Effector memory CD4-positive, alpha-beta T cell (primary cell): ENCODE measurements at regions not wholly inside any gene's neighbourhood (a gene's known extent, or its start where the extent isn't known, plus 50 kb on each side); places are given as distances from the start of the nearest gene placed in this dataset.
"Not testable (repeated sequence)": the region's sequence is repeated elsewhere in the genome, so short reads cannot be mapped to it uniquely, and the experiment has no call there.

Experiments used
- DNase-seq, 3 donors: peaks; one replicate each; pipeline ENCODE4 v3.0.0-alpha.2; 2020
- H3K27ac ChIP-seq: 2 replicates; pipeline ENCODE4 v1.7.0; 2013; ENCODE audit warnings: mild to moderate bottlenecking, low read length, moderate library complexity; ENCODE audit not compliant: insufficient read depth, poor library complexity, severe bottlenecking
- H3K27me3 ChIP-seq: replicated peaks from 2 replicates; pipeline ENCODE4 v1.7.0; 2013; ENCODE audit warnings: mild to moderate bottlenecking, low read length; ENCODE audit not compliant: insufficient read depth, control insufficient read depth, poor library complexity, severe bottlenecking
- H3K36me3 ChIP-seq: 2 replicates; pipeline ENCODE4 v1.7.0; 2013; ENCODE audit warnings: mild to moderate bottlenecking, low read length, moderate library complexity; ENCODE audit not compliant: control insufficient read depth, insufficient read depth
- H3K4me1 ChIP-seq: 2 replicates; pipeline ENCODE4 v1.7.0; 2013; ENCODE audit warnings: low read length, mild to moderate bottlenecking; ENCODE audit not compliant: control insufficient read depth, insufficient read depth, poor library complexity, severe bottlenecking
- H3K4me3 ChIP-seq: 2 replicates; pipeline ENCODE4 v1.7.0; 2013; ENCODE audit warnings: low read length, low read depth, mild to moderate bottlenecking; ENCODE audit not compliant: insufficient read depth, poor library complexity, severe bottlenecking
- H3K9me3 ChIP-seq: 2 replicates; pipeline ENCODE4 v1.7.0; 2013; ENCODE audit warnings: mild to moderate bottlenecking, low read length, moderate library complexity; ENCODE audit not compliant: control insufficient read depth

- Histone ChIP-seq H3K27ac (no peak overlapping the region), H3K9me3 (no peaks in the 10 kb centered on the region), H3K27me3 (no peaks in the 10 kb centered on the region), H3K36me3 (no peaks in the 10 kb centered on the region), H3K4me1 (no peaks in the 10 kb centered on the region), H3K4me3 (no peak overlapping the region)
- no peak for DNase-seq
These were observed 123.9 kb downstream of the MC4R start for GRCh38 chr18:60248336-60249330.

DNA sequence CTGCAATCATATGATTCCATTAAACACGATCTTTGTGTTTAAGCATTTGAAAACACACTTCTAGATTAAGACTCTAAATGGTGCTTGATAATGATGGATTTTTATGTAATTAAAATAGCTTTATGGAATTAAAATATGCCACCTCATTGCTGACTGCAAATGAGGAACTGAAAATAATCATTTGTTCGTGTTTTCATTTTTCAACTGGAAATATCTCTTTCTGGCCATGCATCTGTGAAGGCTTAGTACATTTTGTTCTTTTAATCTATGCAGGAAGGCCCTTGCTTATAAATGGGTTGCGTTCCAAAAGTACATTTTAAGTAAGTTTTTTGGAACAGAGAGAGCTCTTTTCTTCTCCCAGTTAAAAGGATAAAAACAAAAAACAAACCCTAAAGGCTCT lies 125.5 kb downstream of the MC4R start:
- no peaks in the 10 kb centered on the region for H3K9me3 ChIP-seq
- no peak for DNase-seq
- H3K4me1 ChIP-seq, result no peaks in the 10 kb centered on the region
- no peak overlapping the region for H3K4me3 ChIP-seq
- H3K27ac ChIP-seq, result no peak overlapping the region
- H3K27me3 ChIP-seq, result no peaks in the 10 kb centered on the region
- no peaks in the 10 kb centered on the region for H3K36me3 ChIP-seq

DNA sequence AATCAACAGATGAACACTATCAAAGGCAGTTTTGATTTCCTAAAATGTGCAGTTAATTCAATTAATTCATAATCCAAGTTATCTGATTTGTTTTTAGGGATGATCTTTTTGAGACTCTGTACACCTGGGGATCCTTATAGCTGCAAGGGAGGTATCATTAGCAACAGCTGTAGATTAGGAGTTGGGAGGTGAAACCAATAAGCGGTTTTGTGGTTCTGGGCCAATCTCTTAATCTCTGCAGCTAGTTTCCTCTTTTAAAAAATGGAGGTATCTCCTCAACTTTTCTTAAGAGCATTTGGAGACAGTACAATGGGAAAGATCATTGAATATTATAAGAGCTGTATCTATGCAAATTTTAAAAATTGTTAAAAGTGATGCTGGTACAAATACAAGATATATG lies 126.0 kb downstream of the MC4R start:
- H3K4me3 ChIP-seq, result no peak overlapping the region
- H3K4me1 ChIP-seq, result no peaks in the 10 kb centered on the region
- no peaks in the 10 kb centered on the region for H3K9me3 ChIP-seq
- H3K27ac ChIP-seq, result no peak overlapping the region
- no peak for DNase-seq
- H3K36me3 ChIP-seq, result no peaks in the 10 kb centered on the region
- H3K27me3 ChIP-seq, result no peaks in the 10 kb centered on the region

DNA sequence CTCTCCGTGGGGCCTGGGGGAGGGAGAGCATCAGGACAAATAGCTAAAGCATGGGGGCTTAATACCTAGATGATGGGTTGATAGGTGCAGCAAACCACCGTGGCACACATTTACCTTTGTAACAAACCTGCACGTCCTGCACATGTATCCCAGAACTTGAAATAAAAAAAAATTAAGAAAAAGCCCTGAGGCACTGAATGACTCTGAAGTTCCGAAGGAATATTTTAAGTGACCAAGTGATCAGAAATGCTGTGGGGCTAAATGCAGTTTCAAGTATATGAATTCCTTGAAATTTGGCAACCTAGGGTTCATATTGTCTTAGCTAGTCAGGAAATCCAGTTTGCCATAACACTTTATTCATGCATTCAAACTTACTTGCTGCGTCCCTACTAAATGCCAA lies 127.5 kb downstream of the MC4R start:
- H3K36me3 ChIP-seq, result no peaks in the 10 kb centered on the region
- no peaks in the 10 kb centered on the region for H3K9me3 ChIP-seq
- no peak for DNase-seq
- no peak overlapping the region for H3K27ac ChIP-seq
- H3K4me3 ChIP-seq, result no peak overlapping the region
- H3K4me1 ChIP-seq, result no peaks in the 10 kb centered on the region
- no peaks in the 10 kb centered on the region for H3K27me3 ChIP-seq

DNA sequence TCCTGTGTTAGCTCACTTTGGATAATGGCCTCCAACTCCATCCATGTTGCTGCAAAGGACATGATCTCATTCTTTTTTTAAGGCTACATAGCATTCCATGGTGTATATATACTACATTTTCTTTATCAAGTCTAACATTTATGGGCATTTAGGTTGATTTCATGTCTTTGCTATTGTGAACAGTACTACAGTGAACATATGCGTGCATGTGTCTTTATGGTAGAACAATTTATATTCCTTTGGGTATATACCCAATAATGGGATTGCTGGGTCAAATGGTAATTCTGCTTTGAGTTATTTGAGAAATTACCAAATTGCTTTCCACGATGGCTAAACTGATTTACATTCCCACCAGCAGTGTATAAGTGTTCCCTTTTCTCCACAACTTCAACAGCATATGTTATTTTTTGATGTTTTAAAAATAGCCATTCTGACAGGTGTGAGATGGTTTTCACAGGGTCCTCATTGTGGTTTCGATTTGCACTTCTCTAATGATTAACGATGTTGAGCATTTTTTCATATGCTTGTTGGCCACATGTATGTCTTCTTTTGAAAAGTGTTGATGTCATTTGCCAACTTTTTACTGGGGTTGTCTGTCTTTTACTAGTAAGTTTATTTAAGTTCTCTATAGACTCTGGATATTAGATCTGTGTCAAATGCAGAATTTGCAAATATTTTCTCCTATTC lies 133.4 kb downstream of the MC4R start:
- H3K9me3 ChIP-seq, H3K27me3 ChIP-seq, H3K36me3 ChIP-seq, H3K4me3 ChIP-seq, H3K27ac ChIP-seq, DNase-seq, H3K4me1 ChIP-seq: not testable (repeated sequence)

GRCh38 chr18:60235164-60235563 lies 137.4 kb downstream of the MC4R start:
- Histone ChIP-seq H3K36me3 (no peaks in the 10 kb centered on the region), H3K27me3 (no peaks in the 10 kb centered on the region)
- DNase-seq, result no peak

GRCh38 chr18:60232541-60232940 lies 140.0 kb downstream of the MC4R start:
- no peak for DNase-seq
- H3K36me3 ChIP-seq, result no peaks in the 10 kb centered on the region
- H3K9me3 ChIP-seq, result no peaks in the 10 kb centered on the region
- H3K27ac ChIP-seq, result no peak overlapping the region
- H3K4me1 ChIP-seq, result no peaks in the 10 kb centered on the region
- H3K4me3 ChIP-seq, result no peak overlapping the region
- H3K27me3 ChIP-seq, result no peaks in the 10 kb centered on the region

More at GRCh38 chr18:60235164-60235563, 137.4 kb downstream of the MC4R start:
- H3K9me3 ChIP-seq, result no peaks in the 10 kb centered on the region
- H3K4me1 ChIP-seq, result no peaks in the 10 kb centered on the region
- no peak overlapping the region for H3K4me3 ChIP-seq
- no peak overlapping the region for H3K27ac ChIP-seq

GRCh38 chr18:60228609-60229595 lies 143.7 kb downstream of the MC4R start:
- Histone ChIP-seq H3K27ac (no peak overlapping the region), H3K27me3 (no peaks in the 10 kb centered on the region), H3K9me3 (no peaks in the 10 kb centered on the region), H3K4me3 (no peak overlapping the region), H3K4me1 (no peaks in the 10 kb centered on the region), H3K36me3 (no peaks in the 10 kb centered on the region)
- no peak for DNase-seq

- no peak for DNase-seq
- no peak overlapping the region for H3K27ac ChIP-seq
- no peaks in the 10 kb centered on the region for H3K4me1 ChIP-seq
- H3K27me3 ChIP-seq, result no peaks in the 10 kb centered on the region
- H3K9me3 ChIP-seq, result no peaks in the 10 kb centered on the region
- no peak overlapping the region for H3K4me3 ChIP-seq
- no peaks in the 10 kb centered on the region for H3K36me3 ChIP-seq
These were observed 157.1 kb downstream of the MC4R start for GRCh38 chr18:60215432-60215831.
